ENCODE measurements at regions not wholly inside any gene's neighbourhood (a gene's known extent, or its start where the extent isn't known, plus 50 kb on each side); places are given as distances from the start of the nearest gene placed in this dataset.

GRCh38 chr7:136667584-136667983 lies 200.9 kb upstream of the CHRM2 start:
- H3K4me1 ChIP-seq (ENCODE audit: control insufficient read depth in 2 of 2, insufficient read depth in 2 of 2, low read length in 2 of 2): no peaks in the 10 kb centered on the region
- DNase-seq: no peak
- TF ChIP-seq CTCF (IDR thresholded peaks at IDR 0.05) (no peak), EZH2 (IDR thresholded peaks at IDR 0.05; ENCODE audit: borderline replicate concordance, insufficient read depth, low read depth, low read length, poor library complexity, severe bottlenecking) (no peak)
- ATAC-seq (ENCODE audit: low read depth): no peak
- H3K27me3 ChIP-seq (replicated peaks in 1 of 4; ENCODE audit: control extremely low read depth in 1 of 4, control insufficient read depth in 3 of 4, insufficient read depth in 4 of 4, low read length in 3 of 4): no peaks in the 10 kb centered on the region
- no peak overlapping the region for H3K27ac Mint-ChIP-seq
- H3K9me3 Mint-ChIP-seq (ENCODE audit: insufficient read depth): peaks cover 4% of the 10 kb centered on the region
- WGBS (ENCODE audit: insufficient coverage): no CpG with 5 or more reads among the region's 1 CpG
- no peak overlapping the region for H3K27ac ChIP-seq (ENCODE audit: low read length in 2 of 2)
- H2AFZ ChIP-seq (ENCODE audit: insufficient read depth, low read depth, low read length, poor library complexity, severe bottlenecking): no peak overlapping the region
- no peaks in the 10 kb centered on the region for H3K4me1 Mint-ChIP-seq
- no peaks in the 10 kb centered on the region for H3K27me3 Mint-ChIP-seq
- no peaks in the 10 kb centered on the region for H4K20me1 ChIP-seq (ENCODE audit: control insufficient read depth, insufficient read depth, low read length, poor library complexity, severe bottlenecking)
- CTCF ChIA-PET: no interaction called here
- peaks cover 0 to 5% (median 0%) of the 10 kb centered on the region in 3 donors for H3K9me3 ChIP-seq (ENCODE audit: control extremely low read depth in 1 of 3, control insufficient read depth in 2 of 3, insufficient read depth in 1 of 3, low read length in 2 of 3)
- no peak overlapping the region for H3K4me3 ChIP-seq (ENCODE audit: control extremely low read depth in 1 of 5, extremely low read depth in 1 of 5, insufficient read depth in 1 of 5, low read depth in 2 of 5, low read length in 4 of 5)
- intact Hi-C loops (cut with micrococcal nuclease): no loop called here
- POLR2A ChIA-PET: no interaction called here
- no peak overlapping the region for H3K4me3 Mint-ChIP-seq
- no peaks in the 10 kb centered on the region for H3K36me3 ChIP-seq (replicated peaks in 1 of 2; ENCODE audit: control extremely low read depth in 1 of 2, control insufficient read depth in 1 of 2, extremely low read depth in 1 of 2, insufficient read depth in 2 of 2, low read length in 1 of 2)
- H3K9ac ChIP-seq (ENCODE audit: low read length): no peak overlapping the region
- no peak overlapping the region for H3K4me2 ChIP-seq (replicated peaks; ENCODE audit: low read depth, low read length, poor library complexity, severe bottlenecking)
- H3K79me2 ChIP-seq (ENCODE audit: control insufficient read depth, insufficient read depth, low read length): no peaks in the 10 kb centered on the region

DNA sequence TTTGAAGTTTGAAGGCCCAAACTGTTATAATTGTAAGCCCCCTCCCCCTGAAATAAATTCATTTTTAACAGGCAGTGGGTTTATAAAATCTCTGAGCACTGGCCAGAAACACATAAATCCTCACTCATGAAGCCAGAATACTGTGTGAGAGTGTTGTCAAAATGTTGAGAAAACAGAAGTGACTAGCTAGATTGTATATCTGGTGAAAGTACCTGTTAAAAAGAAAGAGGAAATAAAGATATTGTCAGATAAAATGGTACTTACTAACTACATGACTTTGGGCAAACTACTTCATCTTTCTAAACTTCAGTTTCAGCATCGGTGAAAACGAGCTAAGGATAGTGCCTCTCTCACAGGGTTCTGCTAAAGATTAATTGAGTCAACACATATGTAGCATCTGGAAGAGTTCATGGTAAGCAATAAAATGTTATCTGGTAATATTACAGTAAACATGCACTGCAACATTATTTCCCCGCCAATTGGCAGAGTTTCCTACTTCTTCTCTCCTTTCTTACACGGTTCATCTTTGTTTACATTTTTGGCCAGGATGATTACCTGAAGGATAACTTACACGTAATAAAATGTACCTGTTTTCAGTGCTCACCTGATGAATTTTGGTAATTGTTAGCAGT lies 202.5 kb upstream of the CHRM2 start:
- H3K9me3 Mint-ChIP-seq (ENCODE audit: insufficient read depth): no peaks in the 10 kb centered on the region

More for the DNA sequence above, 202.5 kb upstream of the CHRM2 start:
- intact Hi-C loops (cut with micrococcal nuclease): no loop called here
- no peak overlapping the region for H3K9ac ChIP-seq (ENCODE audit: low read length)
- H3K4me1 Mint-ChIP-seq: no peaks in the 10 kb centered on the region
- no peak overlapping the region for H3K4me3 Mint-ChIP-seq
- H3K36me3 ChIP-seq (replicated peaks in 1 of 2; ENCODE audit: control extremely low read depth in 1 of 2, control insufficient read depth in 1 of 2, extremely low read depth in 1 of 2, insufficient read depth in 2 of 2, low read length in 1 of 2): no peaks in the 10 kb centered on the region
- ATAC-seq (ENCODE audit: low read depth): no peak
- POLR2A ChIA-PET: no interaction called here
- H3K4me3 ChIP-seq (ENCODE audit: control extremely low read depth in 1 of 5, extremely low read depth in 1 of 5, insufficient read depth in 1 of 5, low read depth in 2 of 5, low read length in 4 of 5): no peak overlapping the region
- no peaks in the 10 kb centered on the region for H3K79me2 ChIP-seq (ENCODE audit: control insufficient read depth, insufficient read depth, low read length)
- CTCF ChIA-PET: no interaction called here
- no peak overlapping the region for H2AFZ ChIP-seq (ENCODE audit: insufficient read depth, low read depth, low read length, poor library complexity, severe bottlenecking)
- no CpG with 5 or more reads among the region's 5 CpGs for WGBS (ENCODE audit: insufficient coverage)
- no peaks in the 10 kb centered on the region for H3K4me1 ChIP-seq (ENCODE audit: control insufficient read depth in 2 of 2, insufficient read depth in 2 of 2, low read length in 2 of 2)
- no peaks in the 10 kb centered on the region for H4K20me1 ChIP-seq (ENCODE audit: control insufficient read depth, insufficient read depth, low read length, poor library complexity, severe bottlenecking)
- H3K27ac Mint-ChIP-seq: no peak overlapping the region
- DNase-seq: no peak
- no peaks in the 10 kb centered on the region for H3K27me3 Mint-ChIP-seq
- no peaks in the 10 kb centered on the region for H3K9me3 ChIP-seq (ENCODE audit: control extremely low read depth in 1 of 3, control insufficient read depth in 2 of 3, insufficient read depth in 1 of 3, low read length in 2 of 3)
- H3K27ac ChIP-seq (ENCODE audit: low read length in 2 of 2): no peak overlapping the region
- H3K4me2 ChIP-seq (replicated peaks; ENCODE audit: low read depth, low read length, poor library complexity, severe bottlenecking): no peak overlapping the region
- no peaks in the 10 kb centered on the region for H3K27me3 ChIP-seq (replicated peaks in 1 of 4; ENCODE audit: control extremely low read depth in 1 of 4, control insufficient read depth in 3 of 4, insufficient read depth in 4 of 4, low read length in 3 of 4)
- no peak for TF ChIP-seq CTCF (IDR thresholded peaks at IDR 0.05)
- TF ChIP-seq EZH2 (IDR thresholded peaks at IDR 0.05; ENCODE audit: borderline replicate concordance, insufficient read depth, low read depth, low read length, poor library complexity, severe bottlenecking): no peak

Data from B cell (primary cell).